HK-2 (cell line): ENCODE measurements at regions not wholly inside any gene's neighbourhood (a gene's known extent, or its start where the extent isn't known, plus 50 kb on each side); places are given as distances from the start of the nearest gene placed in this dataset.
"Not testable (repeated sequence)": the region's sequence is repeated elsewhere in the genome, so short reads cannot be mapped to it uniquely, and the experiment has no call there.

ENCODE experiments used
- DNase-seq: peaks from one replicate; pipeline ENCODE4 v3.0.0-alpha.2; 2018; ENCODE audit not compliant: unreplicated experiment

GRCh38 chr5:62777081-62777480, 198.5 kb downstream of the LRRC70 start:
- DNase-seq = not testable (repeated sequence)

- DNase-seq = not testable (repeated sequence)
Observed at GRCh38 chr5:62776592-62776991, 198.0 kb downstream of the LRRC70 start.

- DNase-seq = no peak
Observed at GRCh38 chr5:62773460-62773859, 194.8 kb downstream of the LRRC70 start.

- DNase-seq = no peak
Observed at GRCh38 chr5:62771341-62771740, 192.7 kb downstream of the LRRC70 start.

- no peak for DNase-seq
Observed at GRCh38 chr5:62767650-62768049, 189.0 kb downstream of the LRRC70 start.

GRCh38 chr5:62767077-62767476, 188.5 kb downstream of the LRRC70 start:
- DNase-seq = no peak

GRCh38 chr5:62762503-62762902, 183.9 kb downstream of the LRRC70 start:
- DNase-seq = no peak

- DNase-seq = not testable (repeated sequence)
Observed at GRCh38 chr5:62757686-62758085, 179.1 kb downstream of the LRRC70 start.

GRCh38 chr5:62752998-62753367, 174.4 kb downstream of the LRRC70 start:
- not testable (repeated sequence) for DNase-seq

- not testable (repeated sequence) for DNase-seq
Observed at GRCh38 chr5:62752056-62752997, 173.7 kb downstream of the LRRC70 start.

- no peak for DNase-seq
Observed at GRCh38 chr5:62742207-62742606, 163.6 kb downstream of the LRRC70 start.

- no peak for DNase-seq
Observed at GRCh38 chr5:62741761-62742160, 163.1 kb downstream of the LRRC70 start.

GRCh38 chr5:62737766-62738165, 159.1 kb downstream of the LRRC70 start:
- DNase-seq = no peak

- DNase-seq = no peak
Observed at GRCh38 chr5:62732677-62733121, 154.1 kb downstream of the LRRC70 start.

- DNase-seq = no peak
Observed at GRCh38 chr5:62731022-62731421, 152.4 kb downstream of the LRRC70 start.

- DNase-seq = no peak
Observed at GRCh38 chr5:62729675-62730074, 151.1 kb downstream of the LRRC70 start.

GRCh38 chr5:62727861-62728260, 149.2 kb downstream of the LRRC70 start:
- DNase-seq = no peak

GRCh38 chr5:62727184-62727583, 148.6 kb downstream of the LRRC70 start:
- no peak for DNase-seq

GRCh38 chr5:62722360-62722759, 143.7 kb downstream of the LRRC70 start:
- no peak for DNase-seq

- DNase-seq = peak; percentile 61
Observed at GRCh38 chr5:62720031-62720441, 141.4 kb downstream of the LRRC70 start.

GRCh38 chr5:62719061-62719720, 140.6 kb downstream of the LRRC70 start:
- no peak for DNase-seq

GRCh38 chr5:62718324-62718723, 139.7 kb downstream of the LRRC70 start:
- peak; percentile 7 for DNase-seq
